SU-DHL-6 (cell line): ENCODE measurements at regions not wholly inside any gene's neighbourhood (a gene's known extent, or its start where the extent isn't known, plus 50 kb on each side); places are given as distances from the start of the nearest gene placed in this dataset.

ENCODE experiments used
- H2AFZ ChIP-seq: fragments of 200-600 bp; sonication (generic); 2 replicates; pipeline ENCODE4 v1.6.1; 2014; ENCODE audit warnings: low read depth, mild to moderate bottlenecking, moderate library complexity, mixed read lengths, antibody characterized with exemption, low read length; ENCODE audit not compliant: severe bottlenecking
- H3F3A ChIP-seq: fragments of 200-600 bp; shearing (Covaris generic); 2 replicates; pipeline ENCODE4 v1.6.0; 2016; ENCODE audit warnings: antibody characterized with exemption, mild to moderate bottlenecking; ENCODE audit not compliant: insufficient read depth
- H3K27ac ChIP-seq: fragments of 200-600 bp; sonication (generic); 2 replicates; pipeline ENCODE4 v1.5.1; 2016; ENCODE audit warnings: low read depth, mild to moderate bottlenecking, low read length, moderate library complexity, mixed read lengths
- H3K27me3 ChIP-seq: fragments of 200-600 bp; sonication (generic), shearing (Covaris generic); 2 replicates; pipeline ENCODE4 v1.6.0; 2014; ENCODE audit warnings: mild to moderate bottlenecking, low read length
- H3K36me3 ChIP-seq: fragments of 200-600 bp; sonication (generic); 2 replicates; pipeline ENCODE4 v1.6.1; 2014; ENCODE audit warnings: mild to moderate bottlenecking, low read length, mixed read lengths
- H3K4me2 ChIP-seq: fragments of 300-600, 200-600 bp; shearing (Covaris generic), sonication (generic); 2 replicates; pipeline ENCODE4 v1.6.0; 2014; ENCODE audit warnings: low read length, low read depth, mild to moderate bottlenecking; ENCODE audit not compliant: poor library complexity, severe bottlenecking
- H3K4me3 ChIP-seq: fragments of 200-600 bp; sonication (generic); 2 replicates; pipeline ENCODE4 v1.5.1; 2014; ENCODE audit warnings: antibody characterized with exemption, low read length, mild to moderate bottlenecking, mixed read lengths; ENCODE audit not compliant: insufficient read depth, poor library complexity, severe bottlenecking
- H3K79me2 ChIP-seq: fragments of 200-600 bp; sonication (generic); 2 replicates; pipeline ENCODE4 v1.6.1; 2014; ENCODE audit warnings: mild to moderate bottlenecking, low read length, moderate library complexity; ENCODE audit not compliant: insufficient read depth
- H3K9ac ChIP-seq: fragments of 200-600 bp; sonication (generic); 2 replicates; pipeline ENCODE4 v1.7.0; 2014; ENCODE audit warnings: mild to moderate bottlenecking, low read length
- H3K9me2 ChIP-seq: fragments of 200-600 bp; sonication (generic); replicated peaks from 2 replicates; pipeline ENCODE4 v1.6.1; 2014; ENCODE audit warnings: low read length; ENCODE audit not compliant: insufficient read depth
- H3K9me3 ChIP-seq: fragments of 200-600 bp; sonication (generic); 2 replicates; pipeline ENCODE4 v1.6.1; 2014; ENCODE audit warnings: low read length, mixed read lengths; ENCODE audit not compliant: insufficient read depth
- H4K20me1 ChIP-seq: fragments of 200-600 bp; sonication (generic); 2 replicates; pipeline ENCODE4 v1.6.1; 2014; ENCODE audit warnings: low read depth, mild to moderate bottlenecking, antibody characterized with exemption, low read length, moderate library complexity, mixed read lengths
- EZH2phosphoT487 ChIP-seq: fragments of 200-600 bp; sonication (generic), shearing (Covaris generic); conservative IDR thresholded peaks from 2 replicates; pipeline ENCODE4 v1.6.1; 2018; ENCODE audit warnings: mild to moderate bottlenecking, antibody characterized with exemption, low read length, moderate library complexity, mixed read lengths
- TF ChIP-seq, protein P1 (sequence below): fragments of 200-600 bp; sonication (generic); IDR thresholded peaks from one replicate; pipeline ENCODE4 v1.5.1; 2017; ENCODE audit warnings: antibody characterized with exemption, mild to moderate bottlenecking, low read length, moderate library complexity; ENCODE audit not compliant: insufficient read depth, poor library complexity, severe bottlenecking

DNA sequence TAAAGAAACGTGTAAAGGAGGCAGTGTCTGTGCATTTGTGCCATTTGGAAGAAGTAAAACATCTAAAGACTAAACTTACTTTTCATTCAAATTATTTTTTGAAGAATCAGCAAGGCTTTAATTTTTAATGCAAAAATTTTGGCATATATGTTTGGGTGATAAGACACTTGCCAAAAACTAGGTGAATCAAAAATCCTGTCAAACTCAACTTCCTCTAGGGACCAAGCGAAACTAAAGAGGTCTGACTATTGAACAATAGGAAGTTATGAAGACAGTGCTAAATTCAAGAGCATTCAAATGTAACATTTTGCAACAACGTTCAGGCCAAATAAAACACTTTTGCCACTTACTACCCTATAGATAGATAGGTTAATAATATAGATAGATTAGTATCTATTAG, 306.1 kb downstream of the NOL4 start:
- no peak overlapping the region for H3K4me3 ChIP-seq
- no peak overlapping the region for H3K27ac ChIP-seq
- no peaks in the 10 kb centered on the region for H3K9me3 ChIP-seq
- H3K9me2 ChIP-seq = no peaks in the 10 kb centered on the region
- H3K9ac ChIP-seq = no peak overlapping the region
- H3K27me3 ChIP-seq = no peaks in the 10 kb centered on the region
- TF ChIP-seq EZH2phosphoT487 = no peak
- TF ChIP-seq, protein P1, sequence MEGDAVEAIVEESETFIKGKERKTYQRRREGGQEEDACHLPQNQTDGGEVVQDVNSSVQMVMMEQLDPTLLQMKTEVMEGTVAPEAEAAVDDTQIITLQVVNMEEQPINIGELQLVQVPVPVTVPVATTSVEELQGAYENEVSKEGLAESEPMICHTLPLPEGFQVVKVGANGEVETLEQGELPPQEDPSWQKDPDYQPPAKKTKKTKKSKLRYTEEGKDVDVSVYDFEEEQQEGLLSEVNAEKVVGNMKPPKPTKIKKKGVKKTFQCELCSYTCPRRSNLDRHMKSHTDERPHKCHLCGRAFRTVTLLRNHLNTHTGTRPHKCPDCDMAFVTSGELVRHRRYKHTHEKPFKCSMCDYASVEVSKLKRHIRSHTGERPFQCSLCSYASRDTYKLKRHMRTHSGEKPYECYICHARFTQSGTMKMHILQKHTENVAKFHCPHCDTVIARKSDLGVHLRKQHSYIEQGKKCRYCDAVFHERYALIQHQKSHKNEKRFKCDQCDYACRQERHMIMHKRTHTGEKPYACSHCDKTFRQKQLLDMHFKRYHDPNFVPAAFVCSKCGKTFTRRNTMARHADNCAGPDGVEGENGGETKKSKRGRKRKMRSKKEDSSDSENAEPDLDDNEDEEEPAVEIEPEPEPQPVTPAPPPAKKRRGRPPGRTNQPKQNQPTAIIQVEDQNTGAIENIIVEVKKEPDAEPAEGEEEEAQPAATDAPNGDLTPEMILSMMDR = no peak
- H3K36me3 ChIP-seq = no peaks in the 10 kb centered on the region
- no peak overlapping the region for H2AFZ ChIP-seq
- no peaks in the 10 kb centered on the region for H4K20me1 ChIP-seq
- no peaks in the 10 kb centered on the region for H3K79me2 ChIP-seq
- no peaks in the 10 kb centered on the region for H3F3A ChIP-seq
- no peak overlapping the region for H3K4me2 ChIP-seq

DNA sequence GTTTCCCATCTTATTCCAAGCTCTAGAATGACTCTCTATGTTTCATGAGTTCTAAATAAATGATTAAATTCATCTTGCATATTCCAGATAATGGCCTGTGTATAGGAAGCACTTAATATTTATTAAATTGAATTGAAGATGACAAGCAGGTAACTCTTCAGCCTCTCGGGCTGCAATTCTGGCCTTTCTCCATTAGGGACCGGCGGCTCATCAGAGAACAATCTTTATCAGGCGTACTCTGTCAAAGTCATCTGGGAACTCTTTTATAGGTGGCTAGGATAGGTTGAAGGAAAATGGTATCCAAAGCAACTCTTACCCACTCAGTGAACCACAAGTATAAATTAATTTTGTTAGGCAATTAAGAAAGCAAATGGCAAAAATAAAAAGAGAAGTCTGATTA, 308.5 kb downstream of the NOL4 start:
- H3K36me3 ChIP-seq = no peaks in the 10 kb centered on the region
- no peak overlapping the region for H3K9ac ChIP-seq
- no peak overlapping the region for H3K4me2 ChIP-seq
- no peaks in the 10 kb centered on the region for H3K9me2 ChIP-seq
- no peaks in the 10 kb centered on the region for H3K9me3 ChIP-seq
- no peaks in the 10 kb centered on the region for H3K79me2 ChIP-seq
- H3F3A ChIP-seq = no peaks in the 10 kb centered on the region
- no peak overlapping the region for H2AFZ ChIP-seq
- H4K20me1 ChIP-seq = no peaks in the 10 kb centered on the region
- H3K4me3 ChIP-seq = no peak overlapping the region
- no peak overlapping the region for H3K27ac ChIP-seq
- H3K27me3 ChIP-seq = no peaks in the 10 kb centered on the region
- TF ChIP-seq, protein P1 = no peak
- TF ChIP-seq EZH2phosphoT487 = no peak

GRCh38 chr18:33914399-33914798, 310.3 kb downstream of the NOL4 start:
- H3K4me2 ChIP-seq = no peak overlapping the region
- no peaks in the 10 kb centered on the region for H3F3A ChIP-seq
- TF ChIP-seq, protein P1 = no peak
- no peak for TF ChIP-seq EZH2phosphoT487
- no peaks in the 10 kb centered on the region for H3K36me3 ChIP-seq
- no peaks in the 10 kb centered on the region for H3K79me2 ChIP-seq
- no peaks in the 10 kb centered on the region for H3K9me2 ChIP-seq
- H4K20me1 ChIP-seq = no peaks in the 10 kb centered on the region
- H3K27me3 ChIP-seq = no peaks in the 10 kb centered on the region
- H3K4me3 ChIP-seq = no peak overlapping the region
- H3K27ac ChIP-seq = no peak overlapping the region
- no peak overlapping the region for H2AFZ ChIP-seq
- H3K9me3 ChIP-seq = no peaks in the 10 kb centered on the region
- no peak overlapping the region for H3K9ac ChIP-seq

GRCh38 chr18:33906046-33906445, 318.7 kb downstream of the NOL4 start:
- no peak overlapping the region for H3K27ac ChIP-seq
- H3K27me3 ChIP-seq = no peaks in the 10 kb centered on the region
- no peak overlapping the region for H3K4me2 ChIP-seq
- no peaks in the 10 kb centered on the region for H4K20me1 ChIP-seq
- H3K9me2 ChIP-seq = no peaks in the 10 kb centered on the region
- H2AFZ ChIP-seq = no peak overlapping the region
- H3K9me3 ChIP-seq = peaks cover 43% of the 10 kb centered on the region; the same call in 1 of the 2 replicates
- no peak for TF ChIP-seq EZH2phosphoT487
- TF ChIP-seq, protein P1 = no peak
- H3K79me2 ChIP-seq = no peaks in the 10 kb centered on the region
- no peaks in the 10 kb centered on the region for H3F3A ChIP-seq
- H3K4me3 ChIP-seq = no peak overlapping the region
- no peaks in the 10 kb centered on the region for H3K36me3 ChIP-seq
- H3K9ac ChIP-seq = no peak overlapping the region
